ENCODE measurements at regions not wholly inside any gene's neighbourhood (a gene's known extent, or its start where the extent isn't known, plus 50 kb on each side); places are given as distances from the start of the nearest gene placed in this dataset.

- Histone ChIP-seq H3K9ac (ENCODE audit: low read length) (no peak overlapping the region), H3K27ac (ENCODE audit: low read depth, low read length, poor library complexity, severe bottlenecking) (no peak overlapping the region), H3K4me1 (ENCODE audit: insufficient read depth, low read length, severe bottlenecking) (peaks cover 3% of the 10 kb centered on the region), H3K36me3 (ENCODE audit: insufficient read depth, low read length) (no peaks in the 10 kb centered on the region), H3K4me3 (ENCODE audit: low read depth, low read length, poor library complexity, severe bottlenecking) (no peak overlapping the region), H4K20me1 (ENCODE audit: insufficient read depth, low read length) (no peaks in the 10 kb centered on the region), H3K27me3 (ENCODE audit: insufficient read depth, low read length) (no peaks in the 10 kb centered on the region; the same call in 1 of the 2 replicates), H3K9me3 (ENCODE audit: low read length) (no peaks in the 10 kb centered on the region), H2AFZ (ENCODE audit: low read length) (no peak overlapping the region), H3K9me2 (ENCODE audit: low read depth, low read length) (no peaks in the 10 kb centered on the region), H3F3A (ENCODE audit: insufficient read depth, low read length) (no peaks in the 10 kb centered on the region), H3K4me2 (ENCODE audit: low read length) (no peak overlapping the region), H3K79me2 (ENCODE audit: insufficient read depth, low read length) (no peaks in the 10 kb centered on the region)
- TF ChIP-seq EZH2 (IDR thresholded peaks at IDR 0.05; ENCODE audit: borderline replicate concordance, low read length) (no peak), CTCF (IDR thresholded peaks at IDR 0.05; ENCODE audit: low read length) (no peak)
These were observed 387.5 kb downstream of the COG6 start for GRCh38 chr13:40042991-40043390.

GRCh38 chr13:40043764-40044163 is 388.3 kb downstream of the COG6 start:
- Histone ChIP-seq H3K4me3 (ENCODE audit: low read depth, low read length, poor library complexity, severe bottlenecking) (no peak overlapping the region), H3F3A (ENCODE audit: insufficient read depth, low read length) (no peaks in the 10 kb centered on the region), H2AFZ (ENCODE audit: low read length) (no peak overlapping the region), H4K20me1 (ENCODE audit: insufficient read depth, low read length) (no peaks in the 10 kb centered on the region), H3K9me2 (ENCODE audit: low read depth, low read length) (no peaks in the 10 kb centered on the region), H3K9me3 (ENCODE audit: low read length) (no peaks in the 10 kb centered on the region), H3K9ac (ENCODE audit: low read length) (no peak overlapping the region), H3K79me2 (ENCODE audit: insufficient read depth, low read length) (no peaks in the 10 kb centered on the region), H3K4me1 (ENCODE audit: insufficient read depth, low read length, severe bottlenecking) (peaks cover 3% of the 10 kb centered on the region), H3K36me3 (ENCODE audit: insufficient read depth, low read length) (no peaks in the 10 kb centered on the region), H3K27ac (ENCODE audit: low read depth, low read length, poor library complexity, severe bottlenecking) (no peak overlapping the region), H3K4me2 (ENCODE audit: low read length) (no peak overlapping the region), H3K27me3 (ENCODE audit: insufficient read depth, low read length) (no peaks in the 10 kb centered on the region; the same call in 1 of the 2 replicates)
- no peak for TF ChIP-seq CTCF (IDR thresholded peaks at IDR 0.05; ENCODE audit: low read length)
- no peak for TF ChIP-seq EZH2 (IDR thresholded peaks at IDR 0.05; ENCODE audit: borderline replicate concordance, low read length)

GRCh38 chr13:40047322-40047771 is 391.9 kb downstream of the COG6 start:
- Histone ChIP-seq H3K27ac (ENCODE audit: low read depth, low read length, poor library complexity, severe bottlenecking) (no peak overlapping the region), H3F3A (ENCODE audit: insufficient read depth, low read length) (no peaks in the 10 kb centered on the region), H3K79me2 (ENCODE audit: insufficient read depth, low read length) (no peaks in the 10 kb centered on the region), H3K4me2 (ENCODE audit: low read length) (no peak overlapping the region), H3K9me3 (ENCODE audit: low read length) (no peaks in the 10 kb centered on the region), H3K27me3 (ENCODE audit: insufficient read depth, low read length) (no peaks in the 10 kb centered on the region; the same call in 1 of the 2 replicates), H4K20me1 (ENCODE audit: insufficient read depth, low read length) (no peaks in the 10 kb centered on the region), H2AFZ (ENCODE audit: low read length) (no peak overlapping the region), H3K4me1 (ENCODE audit: insufficient read depth, low read length, severe bottlenecking) (peaks cover 3% of the 10 kb centered on the region), H3K9me2 (ENCODE audit: low read depth, low read length) (no peaks in the 10 kb centered on the region), H3K36me3 (ENCODE audit: insufficient read depth, low read length) (no peaks in the 10 kb centered on the region), H3K4me3 (ENCODE audit: low read depth, low read length, poor library complexity, severe bottlenecking) (no peak overlapping the region), H3K9ac (ENCODE audit: low read length) (no peak overlapping the region)
- TF ChIP-seq EZH2 (IDR thresholded peaks at IDR 0.05; ENCODE audit: borderline replicate concordance, low read length) (no peak), CTCF (IDR thresholded peaks at IDR 0.05; ENCODE audit: low read length) (no peak)
